Mucosa of descending colon (tissue), 3 donors: ENCODE measurements at regions not wholly inside any gene's neighbourhood (a gene's known extent, or its start where the extent isn't known, plus 50 kb on each side); places are given as distances from the start of the nearest gene placed in this dataset.

Experiments used
- ATAC-seq: fragments of 200-7000 bp; cut with Tn5 transposase; one replicate; pipeline ENCODE4 v1.9.1; 2020; ENCODE audit warnings: mild to moderate bottlenecking, moderate library complexity
- DNase-seq, 3 donors: peaks; one replicate each; pipeline ENCODE4 v3.0.0-alpha.2; 2020
- H3K36me3 ChIP-seq: fragments of 200-600 bp; one replicate; pipeline ENCODE4 v1.8.0; 2021; ENCODE audit warnings: low read depth, mild to moderate bottlenecking
- H3K4me1 ChIP-seq: fragments of 200-600 bp; one replicate; pipeline ENCODE4 v1.8.0; 2021; ENCODE audit warnings: low read depth, mild to moderate bottlenecking
- H3K4me3 ChIP-seq: fragments of 200-600 bp; one replicate; pipeline ENCODE4 v1.8.0; 2021; ENCODE audit warnings: mild to moderate bottlenecking
- H3K9me3 ChIP-seq: fragments of 200-600 bp; one replicate; pipeline ENCODE4 v1.8.0; 2021; ENCODE audit warnings: mild to moderate bottlenecking
- intact Hi-C, 2 donors: fragments of 100-400 bp; cut with DNase I in 1 of 2; cut with micrococcal nuclease in 1 of 2; formaldehyde crosslinking; loops; one replicate each; pipeline versions ENCODE4 v1.11.0 to v1.11.1; 2022; cut with DNase I, micrococcal nuclease
- TF ChIP-seq, protein P1 (sequence below): fragments of 200-600 bp; IDR thresholded peaks from one replicate; pipeline ENCODE4 v1.8.0; 2022; ENCODE audit warnings: antibody characterized with exemption, mild to moderate bottlenecking
- donor health status: DM: no; HTN: no; CAD: no; lungs with moderate emphysema.
- donor health status: DM: no; HTN: no; CAD: no.
- donor health status: DM: no; HTN: yes; CAD: no.

DNA sequence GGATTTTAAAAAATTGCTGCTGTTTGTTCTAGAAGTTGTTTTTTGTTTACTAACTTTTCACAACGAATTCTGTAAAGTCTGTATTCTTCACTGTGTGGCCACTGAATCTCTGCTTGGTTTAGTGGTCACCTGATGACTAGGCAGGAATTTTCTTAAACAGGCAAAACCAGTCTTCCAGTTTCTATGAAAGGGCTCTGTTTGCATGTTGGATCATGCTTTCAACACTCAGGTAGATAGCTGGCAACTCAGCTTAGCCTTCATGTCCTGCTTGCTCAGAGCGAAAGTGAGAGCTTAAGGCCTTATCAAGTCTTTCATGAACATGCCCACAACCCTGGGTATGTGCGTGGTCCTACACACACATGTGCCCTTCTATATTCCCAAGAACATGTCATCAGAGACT is 52.4 kb upstream of the CCDC190 start:
- intact Hi-C loops = no loop called here
- Histone ChIP-seq H3K4me1 (no peaks in the 10 kb centered on the region), H3K9me3 (peaks cover 11% of the 10 kb centered on the region), H3K4me3 (no peak overlapping the region), H3K36me3 (no peaks in the 10 kb centered on the region)
- ATAC-seq = no peak
- DNase-seq = no peak
- TF ChIP-seq, protein P1, sequence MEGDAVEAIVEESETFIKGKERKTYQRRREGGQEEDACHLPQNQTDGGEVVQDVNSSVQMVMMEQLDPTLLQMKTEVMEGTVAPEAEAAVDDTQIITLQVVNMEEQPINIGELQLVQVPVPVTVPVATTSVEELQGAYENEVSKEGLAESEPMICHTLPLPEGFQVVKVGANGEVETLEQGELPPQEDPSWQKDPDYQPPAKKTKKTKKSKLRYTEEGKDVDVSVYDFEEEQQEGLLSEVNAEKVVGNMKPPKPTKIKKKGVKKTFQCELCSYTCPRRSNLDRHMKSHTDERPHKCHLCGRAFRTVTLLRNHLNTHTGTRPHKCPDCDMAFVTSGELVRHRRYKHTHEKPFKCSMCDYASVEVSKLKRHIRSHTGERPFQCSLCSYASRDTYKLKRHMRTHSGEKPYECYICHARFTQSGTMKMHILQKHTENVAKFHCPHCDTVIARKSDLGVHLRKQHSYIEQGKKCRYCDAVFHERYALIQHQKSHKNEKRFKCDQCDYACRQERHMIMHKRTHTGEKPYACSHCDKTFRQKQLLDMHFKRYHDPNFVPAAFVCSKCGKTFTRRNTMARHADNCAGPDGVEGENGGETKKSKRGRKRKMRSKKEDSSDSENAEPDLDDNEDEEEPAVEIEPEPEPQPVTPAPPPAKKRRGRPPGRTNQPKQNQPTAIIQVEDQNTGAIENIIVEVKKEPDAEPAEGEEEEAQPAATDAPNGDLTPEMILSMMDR = no peak

DNA sequence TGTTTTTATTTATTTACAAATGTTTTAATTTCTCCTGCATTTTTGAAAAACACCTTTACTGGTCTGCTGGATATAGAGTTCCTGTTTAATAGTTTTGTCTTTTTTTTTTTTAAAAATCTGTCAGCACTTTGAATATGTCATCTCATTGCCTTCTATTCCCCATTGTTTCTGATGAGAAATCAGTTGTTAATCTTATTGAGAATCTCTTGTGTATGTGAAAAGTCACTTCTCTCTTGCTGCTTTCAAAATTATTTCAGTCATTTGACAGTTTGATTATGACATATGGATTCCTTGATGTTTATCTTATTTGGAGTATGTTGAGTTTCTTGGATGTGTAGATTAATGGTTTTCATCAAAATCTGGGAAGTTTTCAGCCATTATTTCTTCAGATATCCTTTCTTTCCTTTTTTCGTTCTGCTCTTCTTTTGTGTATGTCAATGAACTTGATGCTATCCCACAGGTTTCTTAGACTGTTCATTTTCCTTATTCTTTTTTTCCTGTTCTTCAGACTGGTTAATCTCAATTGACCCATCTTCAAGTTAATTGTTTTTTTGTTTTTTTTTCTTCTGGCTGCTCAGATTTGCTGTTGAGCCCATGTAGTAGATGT is 51.2 kb upstream of the CCDC190 start:
- ATAC-seq (no peak), DNase-seq (no peak)
- Histone ChIP-seq H3K9me3 (peaks cover 11% of the 10 kb centered on the region), H3K4me3 (no peak overlapping the region), H3K4me1 (no peaks in the 10 kb centered on the region), H3K36me3 (no peaks in the 10 kb centered on the region)
- intact Hi-C loops = no loop called here
- TF ChIP-seq, protein P1 = no peak
